Vagina (tissue), 2 donors: ENCODE measurements at regions not wholly inside any gene's neighbourhood (a gene's known extent, or its start where the extent isn't known, plus 50 kb on each side); places are given as distances from the start of the nearest gene placed in this dataset.

Source experiments
- DNase-seq, 2 donors: peaks; one replicate each; pipeline ENCODE4 v3.0.0-alpha.2; 2017; ENCODE audit errors: extremely low spot score in 2 of 2
- H3K27ac ChIP-seq: fragments of 200-600 bp; sonication (generic); one replicate; pipeline ENCODE4 v1.5.1; 2019
- H3K27me3 ChIP-seq: fragments of 200-600 bp; sonication (generic); one replicate; pipeline ENCODE4 v1.5.1; 2019
- H3K36me3 ChIP-seq, 2 donors: fragments of 200-600 bp; sonication (generic); one replicate each; pipeline ENCODE4 v1.5.1; 2017 to 2019
- H3K4me1 ChIP-seq: fragments of 200-600 bp; sonication (generic); one replicate; pipeline ENCODE4 v1.5.1; 2019
- H3K4me3 ChIP-seq, 2 donors: fragments of 200-600 bp; sonication (generic); 1 replicate in 1 of 2; 2 replicates in 1 of 2; pipeline ENCODE4 v1.5.1; 2016 to 2019
- H3K9me3 ChIP-seq: fragments of 200-600 bp; sonication (generic); one replicate; pipeline ENCODE4 v1.5.1; 2019
- POLR2A ChIP-seq, 2 donors: fragments of 450-650 bp; IDR thresholded peaks; one replicate each; pipeline ENCODE4 v1.6.1; 2017; ENCODE audit warnings: antibody characterized with exemption in 2 of 2, mild to moderate bottlenecking in 2 of 2, moderate library complexity in 2 of 2
- POLR2AphosphoS5 ChIP-seq, 2 donors: sonication (generic); formaldehyde crosslinking; IDR thresholded peaks; one replicate each; pipeline ENCODE4 v1.9.0; 2017; ENCODE audit warnings: antibody characterized with exemption in 2 of 2, mild to moderate bottlenecking in 2 of 2, low read depth in 1 of 2; ENCODE audit not compliant: insufficient read depth in 1 of 2
- intact Hi-C: fragments of 100-400 bp; cut with DNase I; formaldehyde crosslinking; loops from one replicate; pipeline ENCODE4 v1.15.1; 2023
- TF ChIP-seq, protein P1 (sequence below), 3 experiments: fragments of 450-650 bp in 2 of 3; fragments of 200-600 bp in 1 of 3; sonication (generic) in 1 of 3; IDR thresholded peaks; one replicate each; pipeline ENCODE4 v1.5.1; 2017 to 2019; ENCODE audit warnings: antibody characterized with exemption in 3 of 3, mild to moderate bottlenecking in 2 of 3, moderate library complexity in 2 of 3

DNA sequence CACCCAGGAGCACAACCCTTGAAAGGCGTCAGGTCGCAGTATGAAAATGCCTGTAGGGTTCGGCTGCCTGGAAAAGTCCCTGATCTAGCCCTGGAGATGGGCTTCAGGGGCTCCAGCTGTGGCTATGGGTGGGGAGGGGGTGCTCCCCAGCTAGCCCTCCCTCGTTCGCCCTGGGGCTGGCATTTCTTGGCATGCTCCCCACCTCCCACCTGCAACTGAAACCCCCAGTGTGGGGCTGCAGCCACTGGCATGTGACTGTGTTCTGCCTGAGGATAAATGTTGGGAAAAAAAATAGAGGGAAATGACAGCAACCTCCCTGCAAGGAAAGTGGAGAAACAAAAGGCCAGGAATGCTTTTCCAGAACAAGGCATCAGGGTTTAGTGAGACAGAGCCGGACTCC lies 109.2 kb downstream of the COPS8 start:
- Histone ChIP-seq H3K27me3 (no peaks in the 10 kb centered on the region), H3K4me1 (peaks cover 26% of the 10 kb centered on the region), H3K36me3 (no peaks in the 10 kb centered on the region), H3K9me3 (no peaks in the 10 kb centered on the region), H3K4me3 (no peak overlapping the region), H3K27ac (peak overlapping the region; percentile 79)
- intact Hi-C loops, result loop anchor here (10.0 kb wide), 1 partner anchor 120 kb away; no protein-coding TSS in a partner anchor
- TF ChIP-seq, protein P1, sequence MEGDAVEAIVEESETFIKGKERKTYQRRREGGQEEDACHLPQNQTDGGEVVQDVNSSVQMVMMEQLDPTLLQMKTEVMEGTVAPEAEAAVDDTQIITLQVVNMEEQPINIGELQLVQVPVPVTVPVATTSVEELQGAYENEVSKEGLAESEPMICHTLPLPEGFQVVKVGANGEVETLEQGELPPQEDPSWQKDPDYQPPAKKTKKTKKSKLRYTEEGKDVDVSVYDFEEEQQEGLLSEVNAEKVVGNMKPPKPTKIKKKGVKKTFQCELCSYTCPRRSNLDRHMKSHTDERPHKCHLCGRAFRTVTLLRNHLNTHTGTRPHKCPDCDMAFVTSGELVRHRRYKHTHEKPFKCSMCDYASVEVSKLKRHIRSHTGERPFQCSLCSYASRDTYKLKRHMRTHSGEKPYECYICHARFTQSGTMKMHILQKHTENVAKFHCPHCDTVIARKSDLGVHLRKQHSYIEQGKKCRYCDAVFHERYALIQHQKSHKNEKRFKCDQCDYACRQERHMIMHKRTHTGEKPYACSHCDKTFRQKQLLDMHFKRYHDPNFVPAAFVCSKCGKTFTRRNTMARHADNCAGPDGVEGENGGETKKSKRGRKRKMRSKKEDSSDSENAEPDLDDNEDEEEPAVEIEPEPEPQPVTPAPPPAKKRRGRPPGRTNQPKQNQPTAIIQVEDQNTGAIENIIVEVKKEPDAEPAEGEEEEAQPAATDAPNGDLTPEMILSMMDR (IDR thresholded peaks at IDR 0.05), result no peak
- peak in 1 of 2 donors; percentile 76 for DNase-seq

GRCh38 chr2:237195396-237196120 lies 109.9 kb downstream of the COPS8 start:
- Histone ChIP-seq H3K4me3 (no peak overlapping the region), H3K27ac (peak overlapping the region; percentile 79), H3K27me3 (no peaks in the 10 kb centered on the region), H3K9me3 (no peaks in the 10 kb centered on the region), H3K4me1 (peaks cover 26% of the 10 kb centered on the region), H3K36me3 (no peaks in the 10 kb centered on the region)
- intact Hi-C loops, result loop anchor here (10.0 kb wide), 1 partner anchor 119 kb away; no protein-coding TSS in a partner anchor
- DNase-seq, result peak in 1 of 2 donors; percentile 85
- TF ChIP-seq, protein P1 (IDR thresholded peaks at IDR 0.05), result no peak
- TF ChIP-seq POLR2A (IDR thresholded peaks at IDR 0.05) (no peak), POLR2AphosphoS5 (IDR thresholded peaks at IDR 0.05; ENCODE audit: insufficient read depth in 1 of 2, low read depth in 1 of 2) (no peak)

DNA sequence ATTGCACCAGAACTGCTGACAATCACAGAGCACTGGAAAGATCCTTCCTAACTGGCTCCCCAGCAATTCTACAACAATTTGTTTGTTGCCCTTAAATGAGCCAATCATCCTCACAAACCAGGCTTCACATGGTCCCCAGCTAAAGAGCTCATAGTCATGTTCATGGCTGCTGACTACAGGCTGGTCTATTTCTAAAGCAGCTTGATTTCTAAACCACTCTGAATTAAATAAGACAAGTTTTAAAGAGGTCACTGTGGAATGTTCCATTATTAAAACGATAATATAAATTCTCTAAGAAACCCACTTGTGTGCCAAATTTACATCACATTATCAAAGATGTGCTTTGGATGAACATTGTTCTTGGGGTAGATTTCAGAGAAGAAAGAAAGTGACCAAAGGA lies 110.7 kb downstream of the COPS8 start:
- Histone ChIP-seq H3K4me1 (peaks cover 29% of the 10 kb centered on the region), H3K36me3 (no peaks in the 10 kb centered on the region), H3K27me3 (no peaks in the 10 kb centered on the region), H3K4me3 (no peak overlapping the region), H3K27ac (peak overlapping the region; percentile 79), H3K9me3 (no peaks in the 10 kb centered on the region)
- intact Hi-C loops, result loop anchor here (10.0 kb wide), 1 partner anchor 118 kb away; no protein-coding TSS in a partner anchor
- TF ChIP-seq POLR2AphosphoS5 (IDR thresholded peaks at IDR 0.05; ENCODE audit: insufficient read depth in 1 of 2, low read depth in 1 of 2) (no peak), POLR2A (IDR thresholded peaks at IDR 0.05) (no peak)
- TF ChIP-seq, protein P1 (IDR thresholded peaks at IDR 0.05), result no peak
- DNase-seq, result no peak

DNA sequence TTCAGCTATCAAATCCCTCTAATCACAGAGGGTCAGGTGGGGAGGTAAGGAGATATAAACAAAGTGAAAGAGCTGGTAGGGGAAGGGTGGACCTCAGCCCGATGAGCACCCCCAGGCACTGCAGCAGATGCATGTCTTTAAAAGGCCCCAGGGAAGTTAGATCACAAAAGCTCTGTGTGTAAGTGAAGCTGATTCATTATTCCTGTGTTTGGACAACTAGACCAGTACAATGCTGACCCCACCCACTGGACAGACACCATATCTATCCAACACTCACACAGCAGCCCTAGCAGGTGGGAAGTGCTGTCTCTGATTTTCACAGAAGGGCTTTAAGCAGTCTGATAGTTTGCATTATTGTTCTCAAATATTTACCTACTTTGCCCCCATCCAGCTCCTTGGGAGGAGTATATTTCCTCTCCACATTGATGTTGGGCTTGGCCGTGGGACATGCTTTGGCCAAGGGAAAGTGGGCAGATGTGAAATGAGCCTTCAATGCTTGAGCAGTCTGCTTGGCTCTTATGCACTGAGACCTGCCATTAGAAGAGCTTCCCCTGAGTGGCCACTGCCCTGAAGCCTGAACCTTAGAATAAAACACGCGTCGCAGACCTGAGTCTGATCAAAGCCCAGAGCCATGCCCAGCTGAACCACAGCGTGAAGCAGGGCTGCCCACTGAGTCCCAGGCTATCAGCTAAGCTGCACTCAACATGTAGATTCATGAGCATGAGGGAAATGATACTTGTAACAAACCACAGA lies 111.4 kb downstream of the COPS8 start:
- intact Hi-C loops, result loop anchor here (10.0 kb wide), 1 partner anchor 118 kb away; no protein-coding TSS in a partner anchor
- Histone ChIP-seq H3K9me3 (no peaks in the 10 kb centered on the region), H3K27me3 (no peaks in the 10 kb centered on the region), H3K4me3 (no peak overlapping the region), H3K4me1 (peaks cover 34% of the 10 kb centered on the region), H3K27ac (peak overlapping the region; percentile 79), H3K36me3 (no peaks in the 10 kb centered on the region)
- DNase-seq, result peak in 1 of 2 donors; percentile 84
- TF ChIP-seq POLR2A (IDR thresholded peaks at IDR 0.05) (no peak), POLR2AphosphoS5 (IDR thresholded peaks at IDR 0.05; ENCODE audit: insufficient read depth in 1 of 2, low read depth in 1 of 2) (no peak)
- TF ChIP-seq, protein P1 (IDR thresholded peaks at IDR 0.05), result no peak
